NCI-H2029 (cell line): ENCODE measurements at regions not wholly inside any gene's neighbourhood (a gene's known extent, or its start where the extent isn't known, plus 50 kb on each side); places are given as distances from the start of the nearest gene placed in this dataset.
A peak's percentile ranks its signal among the peaks of the same experiment; 100 is the strongest.

Source experiments
- DNase-seq: peaks from one replicate; lab custom pipeline; 2025; lab: John Stamatoyannopoulos, UW

- DNase-seq, result no peak
Observed at GRCh38 chr6:167674486-167674885, 152.2 kb upstream of the AFDN start.

- DNase-seq, result no peak
Observed at GRCh38 chr6:167676000-167676665, 150.6 kb upstream of the AFDN start.

DNA sequence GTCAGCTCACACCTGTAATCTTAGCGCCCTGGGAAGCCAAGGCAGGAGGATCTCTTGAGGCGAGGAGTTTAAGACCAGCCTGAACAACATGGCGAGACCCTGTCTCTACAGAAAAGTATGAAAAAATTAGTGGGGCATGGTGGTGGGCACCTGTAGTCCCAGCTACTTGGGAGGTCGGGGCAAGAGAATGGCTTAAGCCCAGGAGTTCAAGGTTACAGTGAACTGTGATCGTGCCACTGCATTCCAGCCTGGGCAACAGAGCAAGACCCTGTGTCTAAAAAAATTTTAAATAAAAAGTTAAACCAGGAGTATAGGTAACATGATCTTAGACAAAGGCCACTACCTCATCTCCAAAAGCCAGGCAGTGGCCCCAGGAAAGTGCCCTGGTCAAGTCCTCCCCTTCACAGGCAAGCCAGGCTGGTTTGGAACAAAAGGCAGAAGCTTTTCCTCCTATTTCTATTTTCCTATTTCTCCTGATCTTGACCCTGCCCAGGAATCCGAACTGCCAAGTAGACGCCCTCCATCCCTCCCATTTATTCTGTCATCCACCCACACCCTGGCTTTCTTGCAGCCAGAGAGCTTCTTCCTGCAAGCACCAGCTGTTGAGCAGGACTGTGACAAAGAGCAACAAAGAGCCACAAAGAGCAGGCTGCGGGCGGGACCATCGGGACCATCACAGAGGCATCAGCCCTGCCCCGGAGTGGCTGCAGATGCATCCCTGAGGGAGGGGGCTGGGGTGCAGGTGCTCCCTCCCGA is 149.9 kb upstream of the AFDN start:
- DNase-seq, result no peak

DNA sequence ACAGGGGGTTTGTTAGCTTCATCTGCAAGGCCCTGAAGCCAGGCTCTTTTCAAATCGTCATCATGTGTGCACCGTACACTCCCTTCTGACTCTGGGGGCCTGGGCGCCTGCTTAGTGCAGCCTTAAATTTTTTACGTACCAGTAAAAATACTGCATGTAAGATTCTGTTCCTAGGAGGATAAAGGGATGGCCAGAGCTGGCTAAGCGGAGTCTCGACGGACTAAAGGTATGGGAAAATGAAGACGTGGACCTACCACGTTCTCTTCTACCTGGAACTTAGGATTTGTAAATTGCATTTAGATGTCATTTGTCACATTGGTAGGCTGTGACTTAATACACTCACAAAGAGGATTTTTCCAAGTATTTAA is 149.3 kb upstream of the AFDN start:
- no peak for DNase-seq

GRCh38 chr6:167678102-167679101 is 148.3 kb upstream of the AFDN start:
- DNase-seq, result no peak

DNA sequence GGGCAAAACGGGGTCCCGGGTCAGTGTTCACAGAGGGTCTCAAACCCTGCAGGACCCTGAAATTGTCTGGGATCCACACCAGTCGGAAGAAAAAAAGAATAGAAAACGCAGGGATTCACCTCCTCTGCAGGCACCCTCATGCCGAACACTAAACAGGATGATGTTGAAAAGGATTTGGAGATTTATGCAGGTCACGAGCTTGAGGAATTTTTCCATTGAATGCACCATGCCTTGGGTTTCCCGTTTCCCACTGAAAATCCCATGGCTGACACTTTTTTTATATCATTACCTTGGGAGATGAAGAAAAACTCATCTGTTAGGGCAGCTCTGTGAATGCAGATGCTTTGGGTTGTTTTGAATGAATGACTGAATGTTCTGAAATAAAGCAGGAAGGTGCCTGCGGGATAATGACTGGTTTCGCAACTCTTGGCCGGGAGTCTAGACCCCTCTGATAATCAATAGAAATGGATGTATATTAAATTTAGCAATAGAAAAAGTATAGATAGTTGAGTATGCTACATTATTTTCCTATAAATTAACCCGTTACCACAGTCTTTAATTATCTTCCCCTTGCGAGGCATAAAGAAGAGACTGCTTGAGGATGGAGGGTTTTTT is 147.5 kb upstream of the AFDN start:
- no peak for DNase-seq

DNA sequence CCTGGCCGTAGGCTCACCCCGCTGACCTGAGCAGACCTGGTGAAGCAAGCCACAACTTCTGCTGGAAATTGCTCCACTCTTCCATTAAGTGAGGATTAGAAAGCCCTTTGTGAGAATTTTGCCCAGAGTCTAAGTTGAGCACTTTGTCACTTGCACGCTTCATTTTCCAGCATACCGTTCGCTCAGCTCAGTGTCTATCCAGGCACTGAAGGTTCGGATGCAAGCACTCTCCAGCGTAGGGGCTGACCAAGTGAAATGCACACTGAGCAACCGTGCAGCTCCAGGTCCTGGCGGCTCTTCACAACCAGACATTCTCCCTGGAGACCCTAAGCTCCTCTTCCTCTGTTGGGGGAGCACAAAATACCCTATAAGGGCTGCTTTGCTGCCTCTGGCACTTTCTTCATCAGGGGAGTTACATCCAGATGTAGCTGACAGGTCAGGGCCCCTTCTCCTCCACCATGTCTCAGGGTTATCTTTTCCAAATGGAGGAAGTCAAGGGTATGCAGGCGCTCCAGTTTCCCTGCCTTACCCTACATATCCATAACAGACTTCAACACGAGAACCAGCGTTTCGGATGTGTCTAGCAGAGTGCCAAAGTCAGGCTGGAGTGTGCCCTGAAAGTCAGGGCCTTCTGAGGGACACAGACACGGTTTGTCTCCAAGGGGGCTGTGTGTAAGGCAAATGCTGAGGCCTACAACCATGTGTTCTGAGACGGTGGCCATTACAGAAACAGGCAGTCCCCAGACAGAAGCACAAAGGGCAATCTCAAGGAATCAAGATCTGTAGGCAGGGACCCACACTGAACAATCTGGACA is 146.7 kb upstream of the AFDN start:
- no peak for DNase-seq

DNA sequence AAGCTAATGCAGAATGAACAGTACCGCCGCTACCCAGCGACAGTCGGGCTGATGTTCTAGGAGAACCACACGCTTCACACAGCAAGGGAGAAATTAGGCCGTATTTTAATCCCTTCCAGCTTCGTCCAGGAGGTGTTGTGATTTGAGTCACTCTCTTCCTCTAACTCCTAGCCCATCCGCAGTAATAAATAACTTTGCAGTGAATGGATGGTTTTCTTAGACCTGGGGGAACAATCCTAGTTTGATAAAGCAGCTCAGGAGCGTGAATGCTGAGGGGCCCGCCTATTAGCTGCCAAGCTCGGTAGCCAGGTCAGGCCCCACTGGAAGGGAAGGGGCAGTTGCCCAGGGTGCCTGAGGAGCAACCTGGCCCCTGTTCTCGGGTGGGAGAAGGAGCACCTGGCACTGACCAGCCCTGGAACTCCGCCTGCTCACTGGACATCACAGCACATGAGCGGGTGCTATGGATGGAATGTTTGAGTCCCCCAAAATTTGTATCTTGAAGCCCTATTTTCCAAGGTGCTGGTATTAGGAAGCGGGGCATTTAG is 146.0 kb upstream of the AFDN start:
- DNase-seq, result no peak

GRCh38 chr6:167682125-167682524 is 144.6 kb upstream of the AFDN start:
- no peak for DNase-seq

- no peak for DNase-seq
Observed at GRCh38 chr6:167682546-167683027, 144.1 kb upstream of the AFDN start.

- DNase-seq, result no peak
Observed at GRCh38 chr6:167683028-167683862, 143.5 kb upstream of the AFDN start.

DNA sequence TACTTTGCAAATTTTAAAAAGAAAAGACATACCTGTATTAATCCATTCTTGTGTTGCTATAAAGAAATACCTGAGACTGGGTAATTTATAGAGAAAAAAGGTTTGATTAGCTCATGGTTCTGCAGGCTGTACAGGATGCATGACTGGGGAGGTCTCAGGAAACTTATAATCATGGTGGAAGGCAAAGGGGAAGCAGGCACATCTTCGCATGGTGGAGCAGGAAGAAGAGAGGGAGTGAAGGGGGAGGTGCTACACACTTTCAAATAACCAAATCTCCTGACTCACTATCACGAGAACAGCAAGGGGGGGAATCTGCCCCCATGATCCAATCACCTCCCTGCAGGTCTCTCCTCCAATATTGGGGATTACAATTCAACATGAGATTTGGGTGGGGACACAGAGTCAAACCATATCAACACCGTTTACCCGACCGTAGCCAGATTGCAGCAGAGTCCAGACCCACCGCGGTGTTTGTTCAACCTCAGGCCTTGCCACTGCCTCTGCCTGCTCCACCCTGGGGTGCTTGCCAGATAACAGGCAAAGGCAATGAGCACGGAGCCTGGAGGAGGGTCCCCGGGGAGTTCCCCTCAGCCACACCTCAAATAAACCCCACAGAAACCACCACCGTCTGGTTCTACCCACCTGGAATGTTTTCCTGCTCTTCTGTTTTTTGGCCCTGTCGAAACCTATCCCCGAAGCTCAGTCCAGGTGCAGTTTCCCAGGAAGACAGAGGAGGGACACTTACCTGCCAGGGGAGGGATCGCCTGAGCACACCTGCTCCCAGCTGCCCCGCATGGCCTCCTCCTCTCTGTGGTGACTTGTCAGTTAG is 142.2 kb upstream of the AFDN start:
- peak; percentile 8 for DNase-seq

DNA sequence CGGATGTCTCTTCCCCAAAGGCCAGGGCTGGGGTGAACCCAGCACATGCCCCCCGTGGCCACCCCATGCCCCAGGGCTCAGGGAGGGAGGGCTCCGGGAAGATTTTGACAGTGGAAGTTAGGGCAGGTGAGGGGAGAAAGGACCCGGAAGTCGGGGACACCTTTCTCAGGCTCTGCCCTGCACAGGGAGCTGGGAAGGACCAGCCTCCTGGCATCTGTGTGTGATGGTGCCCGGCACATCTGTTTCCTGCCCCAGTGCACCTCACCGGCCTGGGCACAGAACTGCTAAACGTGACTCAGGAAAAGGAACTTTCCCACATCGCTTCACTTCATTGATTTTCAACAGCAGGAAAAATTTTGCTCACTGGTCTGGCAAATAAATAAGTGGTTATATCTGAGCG is 141.1 kb upstream of the AFDN start:
- DNase-seq, result no peak

GRCh38 chr6:167686204-167686893 is 140.4 kb upstream of the AFDN start:
- DNase-seq, result no peak

- DNase-seq, result no peak
Observed at GRCh38 chr6:167687116-167687725, 139.5 kb upstream of the AFDN start.

- no peak for DNase-seq
Observed at GRCh38 chr6:167688123-167688522, 138.6 kb upstream of the AFDN start.

GRCh38 chr6:167689278-167689677 is 137.4 kb upstream of the AFDN start:
- no peak for DNase-seq

DNA sequence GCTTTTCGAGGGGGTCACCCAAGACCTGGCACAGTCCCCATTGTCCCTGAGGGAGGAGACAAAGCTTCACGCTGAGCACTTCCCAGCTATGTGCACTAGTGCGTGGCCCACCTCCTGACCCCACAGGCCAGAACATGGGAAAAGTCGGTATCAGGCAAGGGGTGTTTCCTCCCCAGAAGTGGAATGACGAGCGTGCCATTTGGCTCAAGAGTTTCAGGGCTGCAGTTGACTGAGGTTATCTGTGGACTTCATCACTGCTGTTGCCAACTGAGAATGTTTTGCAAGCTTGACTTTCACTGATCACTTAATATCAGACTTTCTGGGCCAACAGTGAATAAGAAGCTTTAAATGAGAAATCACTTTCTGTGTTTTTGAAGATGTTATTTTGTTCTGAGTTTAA is 137.0 kb upstream of the AFDN start:
- DNase-seq, result no peak
